NCI-H2081 treated with DMSO at 0.1 percent for 48 hours (cell line): ENCODE measurements at regions not wholly inside any gene's neighbourhood (a gene's known extent, or its start where the extent isn't known, plus 50 kb on each side); places are given as distances from the start of the nearest gene placed in this dataset.
"Not testable (repeated sequence)": the region's sequence is repeated elsewhere in the genome, so short reads cannot be mapped to it uniquely, and the experiment has no call there.

ENCODE experiments used
- DNase-seq: peaks from one replicate; lab custom pipeline; 2025; lab: John Stamatoyannopoulos, UW

- no peak for DNase-seq
Observed at GRCh38 chr6:15927531-15928225, 201.2 kb upstream of the MYLIP start.

GRCh38 chr6:15926256-15926655 lies 202.6 kb upstream of the MYLIP start:
- DNase-seq = no peak

GRCh38 chr6:15924893-15925292 lies 204.0 kb upstream of the MYLIP start:
- DNase-seq = no peak

GRCh38 chr6:15922510-15923250 lies 206.2 kb upstream of the MYLIP start:
- DNase-seq = no peak

- no peak for DNase-seq
Observed at GRCh38 chr6:15921243-15921642, 207.6 kb upstream of the MYLIP start.

- DNase-seq = no peak
Observed at GRCh38 chr6:15916581-15916980, 212.3 kb upstream of the MYLIP start.

GRCh38 chr6:15915508-15916178 lies 213.2 kb upstream of the MYLIP start:
- no peak for DNase-seq

- no peak for DNase-seq
Observed at GRCh38 chr6:15914553-15914952, 214.3 kb upstream of the MYLIP start.

GRCh38 chr6:15913573-15913972 lies 215.3 kb upstream of the MYLIP start:
- DNase-seq = no peak

- DNase-seq = no peak
Observed at GRCh38 chr6:15912505-15913400, 216.1 kb upstream of the MYLIP start.

GRCh38 chr6:15911753-15912504 lies 217.0 kb upstream of the MYLIP start:
- DNase-seq = no peak

- no peak for DNase-seq
Observed at GRCh38 chr6:15909290-15910070, 219.4 kb upstream of the MYLIP start.

- DNase-seq = no peak
Observed at GRCh38 chr6:15908871-15909270, 220.0 kb upstream of the MYLIP start.

- DNase-seq = no peak
Observed at GRCh38 chr6:15907914-15908518, 220.9 kb upstream of the MYLIP start.

GRCh38 chr6:15907220-15907913 lies 221.5 kb upstream of the MYLIP start:
- DNase-seq = not testable (repeated sequence)

GRCh38 chr6:15906420-15907016 lies 222.4 kb upstream of the MYLIP start:
- no peak for DNase-seq

- no peak for DNase-seq
Observed at GRCh38 chr6:15905488-15906419, 223.1 kb upstream of the MYLIP start.
